A673 (cell line): ENCODE measurements at regions not wholly inside any gene's neighbourhood (a gene's known extent, or its start where the extent isn't known, plus 50 kb on each side); places are given as distances from the start of the nearest gene placed in this dataset.

Experiments used
- EZH2 ChIP-seq: fragments of 200-600 bp; sonication (generic); IDR thresholded peaks from 2 replicates; pipeline ENCODE4 v1.6.1; 2017; ENCODE audit warnings: borderline replicate concordance, low read depth, mild to moderate bottlenecking, mixed read lengths, antibody characterized with exemption, low read length; ENCODE audit not compliant: poor library complexity, severe bottlenecking
- TF ChIP-seq, protein P1 (sequence below): fragments of 300-800, 200-600 bp; sonication (generic); conservative IDR thresholded peaks from 2 replicates; pipeline ENCODE4 v1.5.1; 2017; ENCODE audit warnings: low read depth, mild to moderate bottlenecking, antibody characterized with exemption, low read length, moderate library complexity, mixed read lengths

- TF ChIP-seq, protein P1, sequence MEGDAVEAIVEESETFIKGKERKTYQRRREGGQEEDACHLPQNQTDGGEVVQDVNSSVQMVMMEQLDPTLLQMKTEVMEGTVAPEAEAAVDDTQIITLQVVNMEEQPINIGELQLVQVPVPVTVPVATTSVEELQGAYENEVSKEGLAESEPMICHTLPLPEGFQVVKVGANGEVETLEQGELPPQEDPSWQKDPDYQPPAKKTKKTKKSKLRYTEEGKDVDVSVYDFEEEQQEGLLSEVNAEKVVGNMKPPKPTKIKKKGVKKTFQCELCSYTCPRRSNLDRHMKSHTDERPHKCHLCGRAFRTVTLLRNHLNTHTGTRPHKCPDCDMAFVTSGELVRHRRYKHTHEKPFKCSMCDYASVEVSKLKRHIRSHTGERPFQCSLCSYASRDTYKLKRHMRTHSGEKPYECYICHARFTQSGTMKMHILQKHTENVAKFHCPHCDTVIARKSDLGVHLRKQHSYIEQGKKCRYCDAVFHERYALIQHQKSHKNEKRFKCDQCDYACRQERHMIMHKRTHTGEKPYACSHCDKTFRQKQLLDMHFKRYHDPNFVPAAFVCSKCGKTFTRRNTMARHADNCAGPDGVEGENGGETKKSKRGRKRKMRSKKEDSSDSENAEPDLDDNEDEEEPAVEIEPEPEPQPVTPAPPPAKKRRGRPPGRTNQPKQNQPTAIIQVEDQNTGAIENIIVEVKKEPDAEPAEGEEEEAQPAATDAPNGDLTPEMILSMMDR: no peak
- TF ChIP-seq EZH2: no peak
These were observed 116.1 kb downstream of the DUSP6 start for GRCh38 chr12:89236237-89236636.
